HUDEP-2 (cell line): ENCODE measurements at regions not wholly inside any gene's neighbourhood (a gene's known extent, or its start where the extent isn't known, plus 50 kb on each side); places are given as distances from the start of the nearest gene placed in this dataset.

Experiments
- DNase-seq, 76 experiments: peaks; one replicate each; lab custom pipeline; 2025; ENCODE audit not compliant: unreplicated experiment in 76 of 76; lab: John Stamatoyannopoulos, UW

DNA sequence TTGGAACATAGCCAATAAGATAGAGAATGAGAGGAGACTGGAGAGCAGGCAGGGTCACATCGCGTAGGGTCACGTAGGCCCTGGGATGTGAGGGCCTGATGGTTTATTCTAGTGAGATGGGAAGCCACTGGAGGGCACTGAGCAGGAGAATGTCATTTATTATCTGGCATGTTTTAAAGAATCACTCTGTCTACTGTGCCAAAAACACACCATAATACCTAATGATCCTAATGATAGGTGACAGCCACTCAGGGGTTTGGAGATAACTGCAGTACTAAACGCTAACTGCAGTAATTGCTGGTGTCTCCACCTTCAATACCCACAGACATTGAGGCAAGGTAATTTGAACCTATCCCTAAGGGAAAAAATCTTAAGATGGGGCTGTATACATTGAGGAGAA lies 185.4 kb downstream of the TTLL7 start:
- DNase-seq = no peak

- no peak for DNase-seq
Measured at GRCh38 chr1:83810144-83810543, 188.8 kb downstream of the TTLL7 start.

DNA sequence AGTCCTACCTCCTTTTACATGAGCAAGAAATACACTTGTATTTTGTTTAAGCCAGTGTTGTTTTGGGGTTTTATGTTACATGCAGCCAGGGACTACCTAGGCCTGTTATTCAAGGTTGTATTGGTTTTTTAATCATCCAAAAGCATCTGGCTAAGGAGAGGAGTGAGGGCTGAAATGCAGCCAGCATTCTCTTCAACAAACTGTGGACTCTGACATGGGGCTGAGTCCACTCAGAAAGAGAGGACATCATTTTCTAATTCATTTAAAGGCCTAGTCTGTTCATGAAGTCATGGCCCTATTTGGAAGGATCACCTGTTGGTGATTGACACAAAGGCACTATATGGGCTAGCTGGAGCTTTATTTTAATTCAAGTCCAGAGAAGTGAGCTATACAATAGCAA lies 190.4 kb downstream of the TTLL7 start:
- DNase-seq = no peak

- no peak for DNase-seq
Measured at GRCh38 chr1:83807821-83808220, 191.1 kb downstream of the TTLL7 start.

DNA sequence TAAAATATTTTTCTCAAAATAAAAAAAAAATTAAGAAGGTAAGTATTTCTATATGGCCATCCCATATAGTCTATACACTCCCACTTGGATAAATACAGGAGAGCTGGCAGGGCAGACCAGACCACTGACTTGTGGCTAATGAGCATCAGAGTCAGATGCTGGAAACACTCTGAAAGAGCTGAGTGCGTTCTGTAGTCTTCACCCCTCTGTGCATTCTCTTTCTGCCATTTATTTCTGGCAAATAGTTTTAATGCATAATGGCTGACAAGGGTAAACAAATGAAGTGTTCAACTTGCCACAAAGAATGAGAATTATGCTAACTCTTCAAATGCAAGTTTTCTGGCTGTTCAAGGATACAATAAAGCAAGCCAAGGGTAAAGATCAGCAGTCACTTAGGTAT lies 191.7 kb downstream of the TTLL7 start:
- DNase-seq = no peak

DNA sequence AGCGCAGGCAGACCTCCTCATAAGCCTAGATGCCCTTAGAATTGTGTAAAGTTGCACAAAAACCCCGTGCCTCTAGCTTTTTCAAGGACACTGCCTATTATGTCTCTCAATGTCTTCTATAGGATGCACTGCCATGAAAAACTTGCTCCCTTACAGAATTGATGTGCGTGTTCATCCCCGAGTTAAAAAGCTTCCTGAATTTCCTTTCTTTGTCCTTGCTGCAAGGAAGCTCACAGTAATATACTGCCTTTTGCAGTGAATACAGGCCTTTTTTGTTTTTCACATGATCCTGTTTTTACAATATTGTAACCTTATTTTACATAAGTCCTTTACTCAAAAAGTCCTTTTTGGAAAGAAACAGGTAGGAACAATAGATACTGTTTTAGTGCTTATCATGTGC lies 193.0 kb downstream of the TTLL7 start:
- no peak for DNase-seq

DNA sequence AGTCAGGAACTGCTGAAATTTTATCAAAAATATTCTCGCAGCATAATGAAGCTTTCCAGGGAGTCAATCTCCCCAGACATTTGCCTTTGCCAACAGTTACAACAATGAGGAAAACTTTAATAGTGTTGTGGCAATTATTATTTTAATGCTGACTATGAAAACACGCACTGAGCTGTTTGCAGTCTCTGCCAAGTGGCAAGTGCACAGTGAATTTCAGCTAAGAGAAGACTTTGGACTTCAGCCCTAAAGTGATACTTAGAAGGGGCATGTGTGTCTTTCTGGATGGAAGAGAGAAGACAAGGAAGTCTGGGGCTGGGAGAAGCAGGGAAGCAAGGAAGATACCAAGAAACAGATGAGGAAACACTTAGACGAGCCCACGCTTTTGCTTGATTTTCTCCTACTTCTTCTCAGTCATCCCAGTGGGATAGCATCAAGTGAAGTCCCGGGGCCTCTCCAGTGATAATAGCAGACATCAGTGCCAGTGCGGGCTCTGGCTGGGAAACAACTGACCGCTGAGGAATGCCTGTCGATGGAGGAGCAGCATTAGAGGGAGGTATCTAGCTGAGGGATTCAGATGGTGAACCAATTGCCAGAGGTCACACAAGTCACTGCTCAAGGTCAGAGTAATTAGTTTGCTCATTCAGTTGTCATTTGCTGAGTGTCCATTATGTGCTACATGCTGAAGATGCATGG lies 196.3 kb downstream of the TTLL7 start:
- DNase-seq = no peak

DNA sequence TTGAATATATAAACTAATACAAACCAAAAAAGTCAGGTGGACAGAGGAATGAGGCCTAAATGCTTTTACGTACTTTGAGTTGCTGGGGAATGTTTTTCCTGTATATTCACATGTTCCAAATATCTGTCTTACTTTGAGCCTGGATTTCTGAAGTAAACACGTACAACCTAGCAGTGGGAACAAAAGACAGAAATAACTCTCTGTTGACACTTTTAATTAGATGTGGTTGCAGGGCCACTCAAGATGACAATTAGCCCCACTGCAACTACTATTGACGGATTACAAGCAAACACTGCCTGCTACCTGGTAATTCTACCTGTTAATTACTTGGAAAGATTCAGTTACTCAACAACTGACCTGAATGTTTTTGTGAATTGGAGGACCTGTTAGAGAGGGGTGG lies 196.9 kb downstream of the TTLL7 start:
- no peak for DNase-seq

GRCh38 chr1:83800066-83800465 lies 198.9 kb downstream of the TTLL7 start:
- DNase-seq = no peak

- no peak for DNase-seq
Measured at GRCh38 chr1:83799594-83799993, 199.3 kb downstream of the TTLL7 start.

DNA sequence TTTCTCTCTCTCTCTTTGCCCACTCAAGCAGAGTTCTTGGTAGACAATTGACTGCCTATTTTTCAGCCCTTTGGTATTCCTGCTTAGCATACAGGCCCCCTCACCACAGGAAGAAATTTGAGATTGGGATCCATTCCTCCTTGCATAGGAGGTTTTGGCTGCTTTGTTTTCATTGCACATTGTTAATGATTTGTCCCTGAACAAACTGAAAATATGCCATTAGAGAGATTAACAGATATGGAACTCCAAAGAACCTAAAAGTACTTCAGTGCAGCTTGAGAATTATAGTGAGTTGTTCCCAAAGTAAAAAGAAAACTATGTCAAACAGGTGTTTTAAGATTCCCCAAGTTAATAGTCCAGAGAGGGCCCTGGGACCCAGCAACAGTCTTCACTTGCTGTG lies 200.0 kb downstream of the TTLL7 start:
- DNase-seq = no peak

DNA sequence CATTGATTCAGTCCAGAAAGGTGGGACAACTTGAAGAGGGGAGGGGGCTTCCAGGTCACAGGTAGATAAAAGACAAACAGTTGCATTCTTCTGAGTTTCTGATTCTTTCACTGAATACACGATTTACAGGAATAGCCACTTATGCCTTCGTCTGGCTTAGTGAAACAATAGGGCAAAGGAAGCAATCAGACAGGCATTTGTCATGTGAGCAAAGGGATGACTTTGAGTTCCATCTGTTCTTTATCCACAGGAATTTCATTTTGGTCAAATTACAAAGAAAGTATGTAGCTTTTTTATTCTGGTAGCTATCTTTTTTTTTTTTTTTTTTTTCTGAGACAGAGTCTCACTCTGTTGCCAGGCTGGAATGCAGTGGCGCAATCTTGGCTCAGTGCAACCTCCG lies 202.5 kb downstream of the TTLL7 start:
- DNase-seq = no peak

GRCh38 chr1:83794384-83794783 lies 204.5 kb downstream of the TTLL7 start:
- no peak for DNase-seq

- DNase-seq = no peak
Measured at GRCh38 chr1:83791821-83792437, 207.0 kb downstream of the TTLL7 start.

DNA sequence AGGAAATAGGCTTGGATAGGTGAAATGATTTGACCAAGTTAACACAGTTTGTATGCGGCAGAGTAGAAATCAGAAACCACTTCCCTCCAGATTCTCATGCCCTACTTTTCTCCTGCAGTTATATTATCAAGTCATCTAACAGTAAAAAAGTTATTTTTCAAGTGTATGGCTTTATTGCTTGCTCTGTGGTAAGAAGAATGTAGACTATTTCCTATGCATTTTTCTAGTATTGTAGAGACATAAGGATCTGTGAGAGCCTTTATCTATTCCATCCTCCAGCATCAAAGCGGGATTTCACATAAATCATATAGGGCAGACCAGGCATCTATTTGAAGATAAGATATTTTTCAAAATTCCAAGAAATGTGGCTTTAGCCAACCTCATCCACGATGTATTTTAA lies 208.5 kb downstream of the TTLL7 start:
- DNase-seq = no peak

- DNase-seq = no peak
Measured at GRCh38 chr1:83787246-83787998, 211.5 kb downstream of the TTLL7 start.

DNA sequence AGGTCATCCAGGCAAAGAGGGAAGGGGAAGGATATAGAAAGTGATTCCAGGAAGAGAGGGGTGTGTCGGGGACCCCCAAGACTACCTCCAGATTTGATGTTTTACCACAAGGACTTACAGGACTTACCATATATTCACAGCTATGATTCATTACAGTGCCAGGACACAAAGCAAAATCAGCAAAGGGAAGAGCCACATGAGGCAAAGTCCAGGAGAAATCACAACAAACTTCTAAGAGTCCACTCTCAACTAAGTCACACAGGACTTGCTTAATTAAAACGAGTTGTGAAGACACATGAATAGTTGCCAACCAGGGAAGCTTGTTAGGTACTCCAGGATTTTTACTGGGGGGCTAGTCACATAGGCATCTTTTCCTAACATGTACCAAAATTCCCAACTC lies 217.3 kb downstream of the TTLL7 start:
- DNase-seq = no peak

DNA sequence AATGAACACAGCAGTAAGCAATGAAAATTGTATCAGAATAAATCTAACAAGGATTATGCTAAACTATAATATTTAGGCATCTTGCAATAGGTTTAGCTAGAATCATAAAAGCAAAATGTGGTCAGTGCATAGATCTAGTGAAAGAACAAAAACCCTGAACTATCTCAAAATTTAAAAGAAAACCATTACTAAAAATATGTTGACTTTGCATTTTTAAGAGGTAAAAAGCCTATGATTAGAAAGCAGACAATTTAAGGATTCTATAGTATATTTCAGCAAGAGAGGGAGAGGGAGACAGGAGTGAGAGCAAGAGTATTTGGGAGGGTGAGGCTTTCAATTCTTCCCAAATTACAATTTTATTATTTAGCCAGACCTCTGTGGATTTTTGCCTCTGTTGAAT lies 219.4 kb downstream of the TTLL7 start:
- no peak for DNase-seq

- no peak for DNase-seq
Measured at GRCh38 chr1:83777758-83778101, 221.2 kb downstream of the TTLL7 start.

DNA sequence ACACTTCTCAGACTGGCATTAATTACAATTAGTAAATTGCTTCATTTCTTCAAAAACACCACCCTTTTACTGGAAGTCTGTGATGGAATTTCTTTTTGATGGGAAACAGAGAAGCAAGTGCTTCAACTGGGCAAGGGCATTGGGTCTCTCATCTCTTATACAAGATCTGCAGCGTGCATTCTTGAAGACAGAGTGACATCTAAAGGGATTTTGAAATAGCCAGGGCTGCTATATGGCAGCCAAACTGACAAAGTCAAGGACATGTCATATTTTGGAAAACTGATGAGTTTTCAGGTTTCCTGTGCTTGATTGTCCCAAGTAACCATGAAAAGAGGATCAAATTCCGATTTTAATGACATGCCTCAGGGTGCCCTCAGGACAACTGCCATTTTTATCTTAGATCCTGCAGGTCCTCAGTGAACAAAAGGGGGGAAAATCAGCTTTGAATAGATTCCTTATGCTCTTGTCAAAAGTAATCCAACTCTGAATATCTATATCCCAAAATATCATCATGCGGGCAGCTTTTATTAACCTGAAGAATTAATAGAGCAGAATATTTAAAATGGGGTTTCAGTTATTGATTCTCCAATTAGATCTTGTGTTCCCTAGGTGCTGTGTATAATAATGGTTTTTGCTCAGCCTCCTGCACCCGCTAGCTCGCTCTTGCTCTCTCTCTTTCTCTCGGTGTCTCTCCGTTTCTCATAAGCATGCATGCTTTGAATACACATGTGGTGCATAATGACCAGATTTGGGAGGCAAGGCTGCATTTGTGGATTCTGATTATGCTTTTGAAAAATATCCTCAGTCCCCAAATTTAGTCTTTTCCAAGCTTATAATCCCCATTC lies 221.8 kb downstream of the TTLL7 start:
- DNase-seq = no peak

DNA sequence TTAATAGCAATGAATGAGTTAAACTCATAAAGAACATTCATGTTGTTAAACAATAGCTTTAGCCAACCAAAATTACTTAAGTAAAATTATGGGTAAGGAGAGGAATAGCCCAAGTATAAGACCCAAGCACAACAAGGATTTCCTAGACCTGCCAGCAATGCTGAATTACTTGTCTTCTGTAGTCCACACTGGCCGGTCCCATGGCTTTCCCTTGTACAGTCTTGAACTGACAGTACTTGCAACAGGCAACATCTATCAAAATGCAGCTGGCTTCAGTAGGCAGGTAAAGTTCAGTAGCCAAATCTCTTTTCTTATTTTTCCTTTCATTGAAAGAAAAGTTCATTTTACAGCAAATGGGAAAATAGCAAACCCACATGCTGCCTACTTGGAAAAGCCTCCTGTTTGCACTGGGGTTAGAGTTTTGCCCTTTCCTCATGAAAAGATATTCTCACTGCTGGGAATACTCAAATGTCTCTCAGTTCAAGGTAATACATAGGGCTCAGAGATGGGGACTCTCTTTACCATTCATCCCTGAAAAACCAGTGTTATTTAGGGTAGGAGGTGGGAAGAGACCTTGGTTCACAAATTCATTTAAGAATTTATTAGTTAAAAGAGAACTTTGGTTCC lies 222.8 kb downstream of the TTLL7 start:
- no peak for DNase-seq
